Upper lobe of left lung (tissue), 6 donors: ENCODE measurements at regions not wholly inside any gene's neighbourhood (a gene's known extent, or its start where the extent isn't known, plus 50 kb on each side); places are given as distances from the start of the nearest gene placed in this dataset.

Experiments used
- ATAC-seq, 2 donors: fragments of 200-7000 bp; cut with Tn5 transposase; one replicate each; pipeline ENCODE4 v1.9.1; 2022; ENCODE audit warnings: mild to moderate bottlenecking in 2 of 2, moderate library complexity in 2 of 2; ENCODE audit not compliant: low FRiP score in 2 of 2
- DNase-seq, 2 donors: peaks; one replicate each; pipeline ENCODE4 v3.0.0-alpha.2; 2019 to 2020
- H3K27ac ChIP-seq, 4 donors: fragments of 200-600 bp; sonication (generic); one replicate each; pipeline ENCODE4 v1.5.1; 2016 to 2019
- H3K27me3 ChIP-seq, 4 donors: fragments of 200-600 bp; sonication (generic); one replicate each; pipeline ENCODE4 v1.5.1; 2017 to 2019
- H3K36me3 ChIP-seq, 4 donors: fragments of 200-600 bp; sonication (generic); one replicate each; pipeline ENCODE4 v1.5.1; 2016 to 2019
- H3K4me1 ChIP-seq, 4 donors: fragments of 200-600 bp; sonication (generic); one replicate each; pipeline ENCODE4 v1.5.1; 2018 to 2019
- H3K4me3 ChIP-seq, 4 donors: fragments of 200-600 bp; sonication (generic); one replicate each; pipeline ENCODE4 v1.5.1; 2017 to 2019; ENCODE audit warnings: mild to moderate bottlenecking in 2 of 4, moderate library complexity in 1 of 4
- H3K9me3 ChIP-seq, 4 donors: fragments of 200-600 bp; sonication (generic); one replicate each; pipeline ENCODE4 v1.5.1; 2018 to 2019
- CTCF ChIP-seq, 6 experiments: fragments of 450-650 bp in 4 of 6; fragments of 200-600 bp in 2 of 6; sonication (generic) in 2 of 6; IDR thresholded peaks; one replicate each; pipeline ENCODE4 v1.5.1; 2016 to 2019; ENCODE audit warnings: antibody characterized with exemption in 6 of 6
- EP300 ChIP-seq, 4 donors: sonication (generic); formaldehyde crosslinking; IDR thresholded peaks; one replicate each; pipeline ENCODE4 v1.5.1; 2017; ENCODE audit warnings: antibody characterized with exemption in 4 of 4, control low read depth in 2 of 4
- POLR2A ChIP-seq, 4 donors: fragments of 450-650 bp; IDR thresholded peaks; one replicate each; pipeline ENCODE4 v1.5.1; 2016 to 2017; ENCODE audit warnings: antibody characterized with exemption in 4 of 4, mild to moderate bottlenecking in 2 of 4
- POLR2AphosphoS5 ChIP-seq, 2 donors: sonication (generic); formaldehyde crosslinking; IDR thresholded peaks; one replicate each; pipeline ENCODE4 v1.5.1; 2017; ENCODE audit warnings: antibody characterized with exemption in 2 of 2
- WGBS, 2 donors: methylation state at CpG; one replicate each; pipeline ENCODE4 v1.1.5; 2017 to 2018; 5-methylcytosine and 5-hydroxymethylcytosine counted together
- donor health status: DM: no; HTN: no; CAD: no; lungs with moderate emphysema.
- donor health status: DM: no; HTN: yes; CAD: no; lungs with severe emphysema.

- no peak for TF ChIP-seq EP300 (IDR thresholded peaks at IDR 0.05)
- TF ChIP-seq CTCF (IDR thresholded peaks at IDR 0.05): no peak
- TF ChIP-seq POLR2AphosphoS5 (IDR thresholded peaks at IDR 0.05): no peak
- TF ChIP-seq POLR2A (IDR thresholded peaks at IDR 0.05): no peak
- 77 to 84% methylated on average over 4 of the region's 4 CpGs for WGBS, 2 donors
- Histone ChIP-seq H3K36me3 (no peaks in the 10 kb centered on the region), H3K4me3 (no peak overlapping the region), H3K27ac (no peak overlapping the region), H3K4me1 (no peaks in the 10 kb centered on the region), H3K9me3 (no peaks in the 10 kb centered on the region), H3K27me3 (no peaks in the 10 kb centered on the region)
- DNase-seq (no peak), ATAC-seq (no peak)
Observed at GRCh38 chr6:131424475-131424874, 148.6 kb upstream of the ARG1 start.

- no peak for TF ChIP-seq EP300 (IDR thresholded peaks at IDR 0.05)
- no peak for TF ChIP-seq CTCF (IDR thresholded peaks at IDR 0.05)
- TF ChIP-seq POLR2A (IDR thresholded peaks at IDR 0.05): no peak
- TF ChIP-seq POLR2AphosphoS5 (IDR thresholded peaks at IDR 0.05): no peak
- WGBS, 2 donors: 69% methylated on average over 5 of the region's 5 CpGs
- Histone ChIP-seq H3K36me3 (no peaks in the 10 kb centered on the region), H3K4me1 (no peaks in the 10 kb centered on the region), H3K27me3 (no peaks in the 10 kb centered on the region), H3K9me3 (no peaks in the 10 kb centered on the region), H3K4me3 (no peak overlapping the region), H3K27ac (no peak overlapping the region)
- ATAC-seq (no peak), DNase-seq (no peak)
Observed at GRCh38 chr6:131427434-131428058, 145.5 kb upstream of the ARG1 start.

- Histone ChIP-seq H3K4me1 (no peaks in the 10 kb centered on the region), H3K9me3 (no peaks in the 10 kb centered on the region), H3K36me3 (no peaks in the 10 kb centered on the region), H3K4me3 (no peak overlapping the region), H3K27me3 (no peaks in the 10 kb centered on the region), H3K27ac (no peak overlapping the region)
- DNase-seq (no peak), ATAC-seq (no peak)
- TF ChIP-seq POLR2A (IDR thresholded peaks at IDR 0.05): no peak
- TF ChIP-seq EP300 (IDR thresholded peaks at IDR 0.05): no peak
- no peak for TF ChIP-seq POLR2AphosphoS5 (IDR thresholded peaks at IDR 0.05)
- no peak for TF ChIP-seq CTCF (IDR thresholded peaks at IDR 0.05)
- WGBS, 2 donors: 90 to 91% methylated on average over 4 of the region's 4 CpGs
Observed at GRCh38 chr6:131430531-131430930, 142.5 kb upstream of the ARG1 start.

- Histone ChIP-seq H3K4me3 (no peak overlapping the region), H3K27me3 (no peaks in the 10 kb centered on the region), H3K36me3 (no peaks in the 10 kb centered on the region), H3K9me3 (no peaks in the 10 kb centered on the region), H3K27ac (no peak overlapping the region), H3K4me1 (no peaks in the 10 kb centered on the region)
- WGBS, 2 donors: 87 to 90% methylated on average over 2 of the region's 2 CpGs
- ATAC-seq (no peak), DNase-seq (no peak)
- no peak for TF ChIP-seq POLR2AphosphoS5 (IDR thresholded peaks at IDR 0.05)
- TF ChIP-seq CTCF (IDR thresholded peaks at IDR 0.05): no peak
- TF ChIP-seq EP300 (IDR thresholded peaks at IDR 0.05): no peak
- TF ChIP-seq POLR2A (IDR thresholded peaks at IDR 0.05): no peak
Observed at GRCh38 chr6:131431718-131432117, 141.3 kb upstream of the ARG1 start.

- ATAC-seq: no peak
- no peaks in the 10 kb centered on the region for H3K4me1 ChIP-seq
- WGBS, 2 donors: 81 to 89% methylated on average over 1 of the region's 1 CpG
Observed at GRCh38 chr6:131433927-131434326, 139.1 kb upstream of the ARG1 start.

More at GRCh38 chr6:131433927-131434326, 139.1 kb upstream of the ARG1 start:
- Histone ChIP-seq H3K4me3 (no peak overlapping the region), H3K9me3 (no peaks in the 10 kb centered on the region), H3K27ac (no peak overlapping the region), H3K27me3 (no peaks in the 10 kb centered on the region), H3K36me3 (no peaks in the 10 kb centered on the region)
- no peak for DNase-seq
- TF ChIP-seq POLR2AphosphoS5 (IDR thresholded peaks at IDR 0.05) (no peak), EP300 (IDR thresholded peaks at IDR 0.05) (no peak), CTCF (IDR thresholded peaks at IDR 0.05) (no peak), POLR2A (IDR thresholded peaks at IDR 0.05) (no peak)
